Neural cell (in vitro differentiated cells): ENCODE measurements at regions not wholly inside any gene's neighbourhood (a gene's known extent, or its start where the extent isn't known, plus 50 kb on each side); places are given as distances from the start of the nearest gene placed in this dataset.

ENCODE experiments used
- H2AFZ ChIP-seq: fragments of 200-600, 300-800 bp; sonication (generic), shearing (Covaris generic); 2 replicates; pipeline ENCODE4 v1.6.0; 2014; ENCODE audit warnings: low read depth, mild to moderate bottlenecking, antibody characterized with exemption, low read length, moderate library complexity
- H3F3A ChIP-seq: fragments of 200-600 bp; shearing (Covaris generic); 2 replicates; pipeline ENCODE4 v1.6.1; 2016; ENCODE audit warnings: mild to moderate bottlenecking, moderate library complexity, mixed read lengths, antibody characterized with exemption, low read length; ENCODE audit not compliant: insufficient read depth, poor library complexity, severe bottlenecking
- H3K27ac ChIP-seq: fragments of 200-600, 300-800 bp; sonication (generic), shearing (Covaris generic); 2 replicates; pipeline ENCODE4 v1.5.1; 2014; ENCODE audit warnings: mild to moderate bottlenecking, low read length, moderate library complexity
- H3K27me3 ChIP-seq: fragments of 300-800, 200-600 bp; sonication (generic), shearing (Covaris generic); 2 replicates; pipeline ENCODE4 v1.6.0; 2014; ENCODE audit warnings: mild to moderate bottlenecking, low read depth, low read length, moderate library complexity; ENCODE audit not compliant: insufficient read depth
- H3K36me3 ChIP-seq: fragments of 300-800, 200-600 bp; sonication (generic), shearing (Covaris generic); 2 replicates; pipeline ENCODE4 v1.5.1; 2014; ENCODE audit warnings: mild to moderate bottlenecking, antibody characterized with exemption, low read length, moderate library complexity; ENCODE audit not compliant: insufficient read depth
- H3K4me2 ChIP-seq: fragments of 300-800, 200-600 bp; sonication (generic), shearing (Covaris generic); 2 replicates; pipeline ENCODE4 v1.6.0; 2014; ENCODE audit warnings: mild to moderate bottlenecking, low read length
- H3K4me3 ChIP-seq: fragments of 300-800, 200-600 bp; sonication (generic), shearing (Covaris generic); 2 replicates; pipeline ENCODE4 v1.5.1; 2014; ENCODE audit warnings: mild to moderate bottlenecking, low read length, moderate library complexity
- H3K79me2 ChIP-seq: fragments of 200-600 bp; shearing (Covaris generic); replicated peaks from 2 replicates; pipeline ENCODE4 v1.6.0; 2014; ENCODE audit warnings: mild to moderate bottlenecking, low read length, moderate library complexity; ENCODE audit not compliant: insufficient read depth
- H3K9ac ChIP-seq: fragments of 300-800, 200-600 bp; sonication (generic), shearing (Covaris generic); 2 replicates; pipeline ENCODE4 v1.6.1; 2016; ENCODE audit warnings: mild to moderate bottlenecking, low read length, mixed read lengths
- H3K9me2 ChIP-seq: fragments of 200-600 bp; shearing (Covaris generic); 2 replicates; pipeline ENCODE4 v1.6.1; 2016; ENCODE audit warnings: mild to moderate bottlenecking, low read length, mixed read lengths; ENCODE audit not compliant: insufficient read depth
- H3K9me3 ChIP-seq: fragments of 200-600, 300-800 bp; sonication (generic), shearing (Covaris generic); 2 replicates; pipeline ENCODE4 v1.6.1; 2016; ENCODE audit warnings: mild to moderate bottlenecking, mixed run types, low read length, moderate library complexity, mixed read lengths
- H4K20me1 ChIP-seq: fragments of 200-600 bp; shearing (Covaris generic); 2 replicates; pipeline ENCODE4 v1.6.1; 2016; ENCODE audit warnings: mild to moderate bottlenecking, mixed run types; ENCODE audit not compliant: insufficient read depth
- EP300 ChIP-seq: fragments of 450-650 bp; conservative IDR thresholded peaks from 2 replicates; pipeline ENCODE4 v1.6.1; 2014; ENCODE audit warnings: antibody characterized with exemption, mild to moderate bottlenecking, moderate library complexity; ENCODE audit not compliant: poor library complexity, severe bottlenecking
- EZH2 ChIP-seq: fragments of 200-600, 300-800 bp; shearing (Covaris generic), sonication (generic); IDR thresholded peaks from 2 replicates; pipeline ENCODE4 v1.6.1; 2014; ENCODE audit warnings: antibody characterized with exemption, low read length, borderline replicate concordance, mild to moderate bottlenecking; ENCODE audit not compliant: insufficient read depth, poor library complexity, severe bottlenecking
- MXI1 ChIP-seq: fragments of 450-650 bp; conservative IDR thresholded peaks from 2 replicates; pipeline ENCODE4 v1.6.1; 2014; ENCODE audit warnings: antibody characterized with exemption, mild to moderate bottlenecking; ENCODE audit not compliant: poor library complexity, severe bottlenecking
- POLR2AphosphoS5 ChIP-seq: IDR thresholded peaks from 2 replicates; pipeline ENCODE4 v1.6.1; 2012
- RAD21 ChIP-seq: fragments of 450-650 bp; conservative IDR thresholded peaks from 2 replicates; pipeline ENCODE4 v1.6.1; 2014; ENCODE audit warnings: antibody characterized with exemption, mild to moderate bottlenecking, moderate library complexity
- SMC3 ChIP-seq: fragments of 450-650 bp; conservative IDR thresholded peaks from 2 replicates; pipeline ENCODE4 v1.6.1; 2014; ENCODE audit warnings: antibody characterized with exemption, mild to moderate bottlenecking, moderate library complexity; ENCODE audit not compliant: poor library complexity
- TAF1 ChIP-seq: IDR thresholded peaks from 2 replicates; pipeline ENCODE4 v1.6.1; 2012; ENCODE audit warnings: low read depth
- TF ChIP-seq, protein P1 (sequence below): IDR thresholded peaks from 2 replicates; pipeline ENCODE4 v1.6.1; 2012; ENCODE audit warnings: borderline replicate concordance
- TF ChIP-seq, protein P2 (sequence below): fragments of 450-650 bp; IDR thresholded peaks from 2 replicates; pipeline ENCODE4 v1.5.1; 2014; ENCODE audit warnings: antibody characterized with exemption, mild to moderate bottlenecking, moderate library complexity; ENCODE audit not compliant: poor library complexity, severe bottlenecking

DNA sequence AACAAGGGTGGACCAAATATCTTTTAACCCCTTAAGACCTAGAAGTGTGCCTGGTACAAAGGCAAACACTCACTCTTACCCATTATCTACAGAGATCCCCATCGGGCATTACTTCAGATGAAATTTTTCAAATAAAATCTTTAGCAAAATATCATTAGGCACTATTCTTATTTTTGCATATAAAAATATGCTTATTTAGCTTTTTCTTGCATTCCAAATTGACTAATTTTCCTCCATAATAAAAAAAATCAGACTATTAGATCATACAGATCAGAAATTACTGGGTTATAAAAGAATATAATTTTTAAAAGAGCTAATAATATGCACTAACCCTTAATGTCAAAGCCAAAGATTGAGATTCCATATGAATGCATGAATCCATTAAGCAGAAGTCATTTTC lies 178.7 kb upstream of the SLC30A5 start:
- no peak overlapping the region for H3K4me2 ChIP-seq

DNA sequence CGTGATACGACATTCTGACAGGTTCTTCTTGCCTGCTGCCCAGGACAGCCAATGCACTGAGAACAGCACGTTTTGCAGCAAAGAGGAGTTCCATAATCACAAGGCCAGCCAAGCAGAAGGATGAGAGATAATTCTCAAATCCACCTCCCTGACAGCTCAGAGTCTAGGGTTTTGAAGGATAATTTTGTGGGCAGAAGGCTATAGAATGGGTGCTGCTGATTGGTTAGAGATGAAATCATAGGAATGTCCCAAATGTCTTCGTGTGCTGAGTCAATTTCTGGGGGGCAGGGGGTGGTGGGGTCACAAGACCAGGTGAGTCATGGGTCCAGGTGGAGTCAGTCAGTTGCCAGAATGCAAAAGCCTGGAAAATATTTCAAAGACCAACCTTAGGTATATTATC lies 175.5 kb upstream of the SLC30A5 start:
- TF ChIP-seq EP300 = no peak
- TF ChIP-seq EZH2 = no peak
- no peak for TF ChIP-seq MXI1
- no peak for TF ChIP-seq POLR2AphosphoS5
- TF ChIP-seq, protein P1, sequence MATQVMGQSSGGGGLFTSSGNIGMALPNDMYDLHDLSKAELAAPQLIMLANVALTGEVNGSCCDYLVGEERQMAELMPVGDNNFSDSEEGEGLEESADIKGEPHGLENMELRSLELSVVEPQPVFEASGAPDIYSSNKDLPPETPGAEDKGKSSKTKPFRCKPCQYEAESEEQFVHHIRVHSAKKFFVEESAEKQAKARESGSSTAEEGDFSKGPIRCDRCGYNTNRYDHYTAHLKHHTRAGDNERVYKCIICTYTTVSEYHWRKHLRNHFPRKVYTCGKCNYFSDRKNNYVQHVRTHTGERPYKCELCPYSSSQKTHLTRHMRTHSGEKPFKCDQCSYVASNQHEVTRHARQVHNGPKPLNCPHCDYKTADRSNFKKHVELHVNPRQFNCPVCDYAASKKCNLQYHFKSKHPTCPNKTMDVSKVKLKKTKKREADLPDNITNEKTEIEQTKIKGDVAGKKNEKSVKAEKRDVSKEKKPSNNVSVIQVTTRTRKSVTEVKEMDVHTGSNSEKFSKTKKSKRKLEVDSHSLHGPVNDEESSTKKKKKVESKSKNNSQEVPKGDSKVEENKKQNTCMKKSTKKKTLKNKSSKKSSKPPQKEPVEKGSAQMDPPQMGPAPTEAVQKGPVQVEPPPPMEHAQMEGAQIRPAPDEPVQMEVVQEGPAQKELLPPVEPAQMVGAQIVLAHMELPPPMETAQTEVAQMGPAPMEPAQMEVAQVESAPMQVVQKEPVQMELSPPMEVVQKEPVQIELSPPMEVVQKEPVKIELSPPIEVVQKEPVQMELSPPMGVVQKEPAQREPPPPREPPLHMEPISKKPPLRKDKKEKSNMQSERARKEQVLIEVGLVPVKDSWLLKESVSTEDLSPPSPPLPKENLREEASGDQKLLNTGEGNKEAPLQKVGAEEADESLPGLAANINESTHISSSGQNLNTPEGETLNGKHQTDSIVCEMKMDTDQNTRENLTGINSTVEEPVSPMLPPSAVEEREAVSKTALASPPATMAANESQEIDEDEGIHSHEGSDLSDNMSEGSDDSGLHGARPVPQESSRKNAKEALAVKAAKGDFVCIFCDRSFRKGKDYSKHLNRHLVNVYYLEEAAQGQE = no peak
- no peak for TF ChIP-seq SMC3
- no peak for TF ChIP-seq TAF1
- TF ChIP-seq, protein P2, sequence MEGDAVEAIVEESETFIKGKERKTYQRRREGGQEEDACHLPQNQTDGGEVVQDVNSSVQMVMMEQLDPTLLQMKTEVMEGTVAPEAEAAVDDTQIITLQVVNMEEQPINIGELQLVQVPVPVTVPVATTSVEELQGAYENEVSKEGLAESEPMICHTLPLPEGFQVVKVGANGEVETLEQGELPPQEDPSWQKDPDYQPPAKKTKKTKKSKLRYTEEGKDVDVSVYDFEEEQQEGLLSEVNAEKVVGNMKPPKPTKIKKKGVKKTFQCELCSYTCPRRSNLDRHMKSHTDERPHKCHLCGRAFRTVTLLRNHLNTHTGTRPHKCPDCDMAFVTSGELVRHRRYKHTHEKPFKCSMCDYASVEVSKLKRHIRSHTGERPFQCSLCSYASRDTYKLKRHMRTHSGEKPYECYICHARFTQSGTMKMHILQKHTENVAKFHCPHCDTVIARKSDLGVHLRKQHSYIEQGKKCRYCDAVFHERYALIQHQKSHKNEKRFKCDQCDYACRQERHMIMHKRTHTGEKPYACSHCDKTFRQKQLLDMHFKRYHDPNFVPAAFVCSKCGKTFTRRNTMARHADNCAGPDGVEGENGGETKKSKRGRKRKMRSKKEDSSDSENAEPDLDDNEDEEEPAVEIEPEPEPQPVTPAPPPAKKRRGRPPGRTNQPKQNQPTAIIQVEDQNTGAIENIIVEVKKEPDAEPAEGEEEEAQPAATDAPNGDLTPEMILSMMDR = no peak
- no peak for TF ChIP-seq RAD21

More for the DNA sequence above, 178.7 kb upstream of the SLC30A5 start:
- Histone ChIP-seq H3K27ac (no peak overlapping the region), H3K4me3 (no peak overlapping the region), H3K9me3 (no peaks in the 10 kb centered on the region), H2AFZ (no peak overlapping the region), H3K27me3 (no peaks in the 10 kb centered on the region), H3K36me3 (no peaks in the 10 kb centered on the region), H3K79me2 (no peaks in the 10 kb centered on the region), H3K9me2 (no peaks in the 10 kb centered on the region), H3K9ac (no peak overlapping the region), H3F3A (no peaks in the 10 kb centered on the region), H4K20me1 (no peaks in the 10 kb centered on the region)
- no peak for TF ChIP-seq RAD21

DNA sequence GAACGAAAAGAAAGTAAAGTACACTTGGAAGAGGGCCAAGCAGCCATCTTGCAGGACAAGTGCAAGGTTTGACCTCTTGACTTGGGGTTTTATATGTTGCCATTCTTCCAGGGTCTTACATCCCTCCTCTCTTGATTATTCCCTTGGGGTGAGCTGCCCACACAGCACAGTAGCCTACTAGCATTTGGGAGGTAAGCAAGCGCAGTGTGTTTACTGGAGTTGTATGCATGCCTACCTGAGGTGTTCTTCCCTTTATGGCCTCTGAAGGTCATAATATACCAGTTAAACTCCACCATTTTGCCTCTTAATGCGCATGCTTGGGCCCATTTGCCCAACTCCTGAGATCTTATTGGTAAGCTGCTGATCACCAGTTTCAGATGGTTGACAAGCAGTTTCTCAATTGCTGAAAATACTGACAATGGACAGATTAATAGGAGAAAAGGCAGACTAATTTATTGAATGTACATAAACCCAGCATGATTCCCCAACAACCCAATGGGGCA lies 173.8 kb upstream of the SLC30A5 start:
- H3K27ac ChIP-seq = no peak overlapping the region
- no peaks in the 10 kb centered on the region for H3K9me2 ChIP-seq
- H3F3A ChIP-seq = no peaks in the 10 kb centered on the region
- no peak overlapping the region for H3K4me3 ChIP-seq
- no peaks in the 10 kb centered on the region for H3K9me3 ChIP-seq
- H3K9ac ChIP-seq = no peak overlapping the region
- H3K79me2 ChIP-seq = no peaks in the 10 kb centered on the region
- no peak overlapping the region for H2AFZ ChIP-seq
- TF ChIP-seq EP300 = no peak
- no peak for TF ChIP-seq EZH2
- no peak for TF ChIP-seq SMC3
- TF ChIP-seq, protein P1 = no peak
- TF ChIP-seq, protein P2 = no peak
- no peak for TF ChIP-seq TAF1
- TF ChIP-seq POLR2AphosphoS5 = no peak
- no peak for TF ChIP-seq MXI1
- no peak for TF ChIP-seq RAD21
- no peak overlapping the region for H3K4me2 ChIP-seq
- H4K20me1 ChIP-seq = no peaks in the 10 kb centered on the region
- H3K27me3 ChIP-seq = no peaks in the 10 kb centered on the region
- H3K36me3 ChIP-seq = no peaks in the 10 kb centered on the region

More for the DNA sequence above, 175.5 kb upstream of the SLC30A5 start:
- no peaks in the 10 kb centered on the region for H3K9me2 ChIP-seq
- no peaks in the 10 kb centered on the region for H3K79me2 ChIP-seq
- no peaks in the 10 kb centered on the region for H3K9me3 ChIP-seq
- no peaks in the 10 kb centered on the region for H3K36me3 ChIP-seq
- H3K9ac ChIP-seq = no peak overlapping the region
- H3F3A ChIP-seq = no peaks in the 10 kb centered on the region
- H3K27ac ChIP-seq = no peak overlapping the region
- H4K20me1 ChIP-seq = no peaks in the 10 kb centered on the region
- no peak overlapping the region for H2AFZ ChIP-seq
- H3K4me3 ChIP-seq = no peak overlapping the region
- H3K27me3 ChIP-seq = no peaks in the 10 kb centered on the region
- no peak overlapping the region for H3K4me2 ChIP-seq
